DMS153 treated with DMSO at 0.1 percent for 48 hours (cell line): ENCODE measurements at regions not wholly inside any gene's neighbourhood (a gene's known extent, or its start where the extent isn't known, plus 50 kb on each side); places are given as distances from the start of the nearest gene placed in this dataset.

Experiments used
- DNase-seq: peaks from one replicate; lab custom pipeline; 2025; ENCODE audit not compliant: unreplicated experiment; lab: John Stamatoyannopoulos, UW

- no peak for DNase-seq
Measured at GRCh38 chr3:78140866-78141265, 1101.0 kb downstream of the ROBO2 start.

- DNase-seq, result no peak
Measured at GRCh38 chr3:78141269-78141668, 1101.4 kb downstream of the ROBO2 start.

- DNase-seq, result no peak
Measured at GRCh38 chr3:78143000-78143399, 1103.1 kb downstream of the ROBO2 start.

- DNase-seq, result no peak
Measured at GRCh38 chr3:78148986-78149717, 1109.3 kb downstream of the ROBO2 start.

GRCh38 chr3:78153973-78154372, 1114.1 kb downstream of the ROBO2 start:
- no peak for DNase-seq

GRCh38 chr3:78154521-78155186, 1114.8 kb downstream of the ROBO2 start:
- no peak for DNase-seq

- DNase-seq, result no peak
Measured at GRCh38 chr3:78161736-78162135, 1121.8 kb downstream of the ROBO2 start.

- DNase-seq, result no peak
Measured at GRCh38 chr3:78163379-78163778, 1123.5 kb downstream of the ROBO2 start.

- DNase-seq, result no peak
Measured at GRCh38 chr3:78165876-78166275, 1126.0 kb downstream of the ROBO2 start.

GRCh38 chr3:78174821-78175220, 1134.9 kb downstream of the ROBO2 start:
- no peak for DNase-seq

GRCh38 chr3:78176869-78177268, 1137.0 kb downstream of the ROBO2 start:
- DNase-seq, result no peak

- DNase-seq, result no peak
Measured at GRCh38 chr3:78177780-78178179, 1137.9 kb downstream of the ROBO2 start.

- DNase-seq, result no peak
Measured at GRCh38 chr3:78178209-78178608, 1138.3 kb downstream of the ROBO2 start.

GRCh38 chr3:78178740-78179363, 1139.0 kb downstream of the ROBO2 start:
- no peak for DNase-seq

GRCh38 chr3:78183906-78184599, 1144.2 kb downstream of the ROBO2 start:
- peak; percentile 15 for DNase-seq

- DNase-seq, result no peak
Measured at GRCh38 chr3:78186404-78186803, 1146.5 kb downstream of the ROBO2 start.

GRCh38 chr3:78201091-78201490, 1161.2 kb downstream of the ROBO2 start:
- no peak for DNase-seq

- DNase-seq, result no peak
Measured at GRCh38 chr3:78204977-78205376, 1165.1 kb downstream of the ROBO2 start.

GRCh38 chr3:78221300-78221699, 1181.4 kb downstream of the ROBO2 start:
- DNase-seq, result no peak

GRCh38 chr3:78221796-78222195, 1181.9 kb downstream of the ROBO2 start:
- no peak for DNase-seq

- DNase-seq, result no peak
Measured at GRCh38 chr3:78235841-78236240, 1195.9 kb downstream of the ROBO2 start.

- no peak for DNase-seq
Measured at GRCh38 chr3:78238811-78239210, 1198.9 kb downstream of the ROBO2 start.
